ENCODE measurements at regions not wholly inside any gene's neighbourhood (a gene's known extent, or its start where the extent isn't known, plus 50 kb on each side); places are given as distances from the start of the nearest gene placed in this dataset.

DNA sequence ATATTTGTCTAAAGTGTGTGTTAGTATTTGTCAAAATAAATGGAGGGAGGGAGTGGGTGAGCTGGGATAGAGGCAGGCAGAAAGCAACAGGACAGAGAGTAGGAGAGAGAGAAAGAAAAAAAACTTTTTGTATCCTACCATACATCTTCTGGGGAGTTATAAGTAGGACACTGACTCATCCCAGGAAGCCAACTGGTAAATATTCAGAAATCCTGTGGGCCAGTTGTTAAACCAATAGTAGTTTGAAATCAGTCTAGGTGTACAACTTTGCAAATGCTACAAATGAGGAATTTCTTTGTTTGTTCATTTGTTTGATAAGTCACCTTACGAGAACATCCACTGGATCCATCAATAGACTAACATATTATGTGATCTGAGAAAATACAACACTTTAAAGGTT is 980.9 kb downstream of the GATA3 start:
- no peak overlapping the region for H3K4me3 ChIP-seq (ENCODE audit: low read length)
- TF ChIP-seq, protein P1, sequence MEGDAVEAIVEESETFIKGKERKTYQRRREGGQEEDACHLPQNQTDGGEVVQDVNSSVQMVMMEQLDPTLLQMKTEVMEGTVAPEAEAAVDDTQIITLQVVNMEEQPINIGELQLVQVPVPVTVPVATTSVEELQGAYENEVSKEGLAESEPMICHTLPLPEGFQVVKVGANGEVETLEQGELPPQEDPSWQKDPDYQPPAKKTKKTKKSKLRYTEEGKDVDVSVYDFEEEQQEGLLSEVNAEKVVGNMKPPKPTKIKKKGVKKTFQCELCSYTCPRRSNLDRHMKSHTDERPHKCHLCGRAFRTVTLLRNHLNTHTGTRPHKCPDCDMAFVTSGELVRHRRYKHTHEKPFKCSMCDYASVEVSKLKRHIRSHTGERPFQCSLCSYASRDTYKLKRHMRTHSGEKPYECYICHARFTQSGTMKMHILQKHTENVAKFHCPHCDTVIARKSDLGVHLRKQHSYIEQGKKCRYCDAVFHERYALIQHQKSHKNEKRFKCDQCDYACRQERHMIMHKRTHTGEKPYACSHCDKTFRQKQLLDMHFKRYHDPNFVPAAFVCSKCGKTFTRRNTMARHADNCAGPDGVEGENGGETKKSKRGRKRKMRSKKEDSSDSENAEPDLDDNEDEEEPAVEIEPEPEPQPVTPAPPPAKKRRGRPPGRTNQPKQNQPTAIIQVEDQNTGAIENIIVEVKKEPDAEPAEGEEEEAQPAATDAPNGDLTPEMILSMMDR (conservative IDR thresholded peaks at IDR 0.05; ENCODE audit: low read length), result no peak
- no peak for DNase-seq (ENCODE audit: low read depth)

DNA sequence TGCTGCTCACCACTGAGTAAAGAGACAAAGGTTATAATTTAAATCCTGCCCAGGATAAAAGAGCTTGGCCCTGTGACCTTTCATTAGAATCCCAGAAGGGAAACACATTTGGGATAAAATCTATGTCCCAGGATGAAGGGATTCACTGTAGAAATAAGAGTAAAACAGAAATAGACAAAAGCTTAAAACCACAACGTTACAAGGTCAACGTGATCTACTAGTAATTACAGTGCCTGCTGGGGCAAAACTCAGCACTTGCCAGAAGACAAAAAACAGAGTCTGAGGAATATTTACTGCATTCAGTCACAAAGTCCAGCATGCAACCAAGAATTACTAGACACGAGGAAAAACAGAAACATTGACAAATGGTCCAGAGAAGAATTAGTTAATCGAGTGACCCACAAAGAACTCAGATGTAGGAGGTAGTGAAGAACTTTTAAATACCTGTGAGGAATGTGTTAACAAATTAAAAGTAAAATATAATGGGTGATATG is 982.3 kb downstream of the GATA3 start:
- DNase-seq (ENCODE audit: low read depth), result no peak
- TF ChIP-seq, protein P1 (conservative IDR thresholded peaks at IDR 0.05; ENCODE audit: low read length), result no peak
- no peak overlapping the region for H3K4me3 ChIP-seq (ENCODE audit: low read length)

DNA sequence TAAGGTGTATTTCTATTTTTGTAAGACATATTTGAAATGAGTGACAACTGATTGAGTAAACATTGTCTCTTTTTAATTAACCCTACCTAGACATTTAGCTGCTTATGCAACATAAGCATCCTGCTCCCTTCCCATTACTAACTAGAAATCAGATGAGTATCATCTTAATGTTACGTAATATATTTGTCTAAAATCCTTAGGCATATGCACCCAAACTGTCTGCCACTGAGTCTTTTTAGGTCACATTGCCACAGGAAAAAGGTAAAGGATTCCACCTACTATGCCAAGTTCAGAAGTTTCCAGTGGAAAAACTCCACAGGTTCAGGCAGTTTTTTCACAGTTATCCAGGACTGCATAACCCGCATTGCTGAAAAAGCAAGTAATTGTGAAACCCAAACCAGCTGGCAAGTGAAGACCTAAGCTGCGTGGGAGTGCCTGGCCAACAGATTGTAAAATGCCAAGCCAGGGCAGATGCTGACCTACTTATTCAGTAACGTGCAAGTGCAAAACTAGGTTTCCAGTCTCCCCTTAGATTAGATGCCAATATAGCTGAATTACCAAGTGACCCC is 983.7 kb downstream of the GATA3 start:
- no peak for DNase-seq (ENCODE audit: low read depth)
- TF ChIP-seq, protein P1 (conservative IDR thresholded peaks at IDR 0.05; ENCODE audit: low read length), result no peak
- H3K4me3 ChIP-seq (ENCODE audit: low read length), result no peak overlapping the region

DNA sequence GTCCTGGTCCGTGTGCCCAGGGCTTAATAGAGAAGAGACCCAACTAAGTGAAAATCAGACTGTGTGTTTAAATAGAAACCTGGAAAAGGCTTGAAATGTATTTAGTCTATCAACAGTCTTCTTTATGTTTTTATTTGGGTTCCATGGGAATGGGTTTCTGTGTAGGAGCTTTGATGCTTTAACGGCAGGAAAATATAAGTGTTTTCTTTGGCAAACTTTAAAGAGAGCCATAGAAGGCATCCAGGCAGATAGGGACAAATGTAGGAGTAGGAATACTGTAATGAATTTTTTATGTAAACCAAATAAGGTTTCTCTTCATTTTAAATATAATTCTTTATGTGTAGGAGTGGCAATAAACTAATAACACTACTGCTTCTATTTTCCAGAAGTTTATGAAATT is 989.0 kb downstream of the GATA3 start:
- TF ChIP-seq, protein P1 (conservative IDR thresholded peaks at IDR 0.05; ENCODE audit: low read length), result no peak
- H3K4me3 ChIP-seq (ENCODE audit: low read length), result no peak overlapping the region
- DNase-seq (ENCODE audit: low read depth), result no peak

DNA sequence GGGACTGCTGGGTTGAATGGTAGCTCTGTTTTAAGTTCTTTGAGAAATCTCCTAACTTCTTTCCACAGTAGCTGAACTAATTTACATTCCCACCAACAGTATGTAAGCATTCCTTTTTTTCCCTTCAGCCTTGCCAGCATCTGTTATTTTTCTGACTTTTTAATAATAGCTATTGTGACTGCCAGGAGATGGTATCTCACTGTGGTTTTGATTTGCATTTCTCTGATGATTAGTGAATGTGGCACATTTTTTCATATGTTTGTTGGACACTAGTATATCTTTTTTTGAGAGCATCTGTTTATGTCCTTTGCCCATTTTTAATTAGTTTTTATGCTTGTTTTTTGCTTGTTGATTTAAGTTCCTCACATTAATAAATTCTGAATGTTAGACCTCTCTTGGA is 990.8 kb downstream of the GATA3 start:
- no peak for DNase-seq (ENCODE audit: low read depth)
- no peak overlapping the region for H3K4me3 ChIP-seq (ENCODE audit: low read length)
- TF ChIP-seq, protein P1 (conservative IDR thresholded peaks at IDR 0.05; ENCODE audit: low read length), result no peak

DNA sequence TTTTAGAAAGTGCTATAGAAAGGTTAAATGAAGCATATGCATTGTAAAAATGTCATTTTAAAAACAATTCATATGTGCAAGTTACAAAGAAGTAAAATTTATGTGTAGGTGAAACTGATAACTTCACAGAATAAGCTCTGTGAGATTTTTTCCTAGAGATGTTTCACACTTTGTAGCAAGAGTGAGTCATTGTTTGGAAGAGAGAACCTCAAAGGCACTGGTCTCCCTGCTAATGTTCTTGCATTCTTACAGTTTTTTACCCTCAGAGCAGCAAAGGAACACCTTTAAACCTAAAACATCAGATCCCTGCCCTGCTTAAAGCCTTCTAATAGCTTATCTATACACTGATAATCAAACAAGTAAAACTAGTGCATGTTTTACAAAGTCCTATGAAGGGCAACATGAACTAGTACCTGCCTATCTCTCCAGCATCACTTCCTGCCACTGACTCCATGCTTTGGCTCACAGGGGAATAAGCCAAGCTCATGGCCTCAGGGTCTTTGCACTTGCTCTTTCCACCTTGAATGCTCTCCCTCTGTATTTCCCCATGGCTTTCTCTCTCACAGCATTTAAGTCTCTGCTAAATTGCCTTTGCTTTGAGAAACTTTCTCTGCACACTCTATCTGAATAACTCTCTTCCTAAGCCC is 997.0 kb downstream of the GATA3 start:
- DNase-seq (ENCODE audit: low read depth), result no peak
- TF ChIP-seq, protein P1 (conservative IDR thresholded peaks at IDR 0.05; ENCODE audit: low read length), result no peak
- no peak overlapping the region for H3K4me3 ChIP-seq (ENCODE audit: low read length)

DNA sequence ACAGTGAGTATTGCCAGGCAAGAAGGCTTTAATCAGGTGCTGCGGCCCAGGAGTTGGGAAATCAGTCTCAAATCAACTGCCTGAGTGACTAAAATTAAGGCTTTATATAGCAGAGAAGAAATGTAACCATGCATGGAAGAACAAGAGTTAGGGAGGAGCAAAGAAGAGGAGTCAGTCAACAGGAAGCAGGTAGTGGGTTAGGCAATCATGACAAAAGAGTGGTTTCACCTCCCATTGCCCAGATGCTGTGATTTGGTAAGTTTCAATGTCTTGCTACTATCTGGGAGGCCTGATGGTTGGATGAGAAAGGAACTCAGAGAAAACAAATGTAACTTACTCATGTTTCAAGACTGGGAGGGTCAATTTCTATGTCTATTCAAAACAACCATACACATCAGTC is 998.3 kb downstream of the GATA3 start:
- TF ChIP-seq, protein P1 (conservative IDR thresholded peaks at IDR 0.05; ENCODE audit: low read length), result no peak
- DNase-seq (ENCODE audit: low read depth), result no peak
- no peak overlapping the region for H3K4me3 ChIP-seq (ENCODE audit: low read length)

Data from AG10803 (cell line).